GM12878 (cell line): ENCODE measurements at regions not wholly inside any gene's neighbourhood (a gene's known extent, or its start where the extent isn't known, plus 50 kb on each side); places are given as distances from the start of the nearest gene placed in this dataset.

Experiments
- ATF7 ChIP-seq: fragments of 450-650 bp; IDR thresholded peaks from 2 replicates; pipeline ENCODE4 v1.6.1; 2016; ENCODE audit warnings: low read depth, mild to moderate bottlenecking
- CEBPB ChIP-seq, 2 experiments: fragments of 150-350 bp in 1 of 2; IDR thresholded peaks; 2 replicates each; pipeline ENCODE4 v1.6.1; 2012 to 2014; ENCODE audit warnings: low read depth in 2 of 2, low read length in 2 of 2, borderline replicate concordance in 1 of 2, inconsistent platforms in 1 of 2
- EP300 ChIP-seq, 2 experiments: fragments of 150-350 bp in 1 of 2; IDR thresholded peaks; 2 replicates each; pipeline ENCODE4 v1.6.1; 2011 to 2012; ENCODE audit warnings: low read depth in 2 of 2, low read length in 2 of 2, borderline replicate concordance in 1 of 2, improper control_type of control experiment in 1 of 2, inconsistent platforms in 1 of 2; ENCODE audit not compliant: control insufficient read depth in 1 of 2
- PBX3 ChIP-seq: IDR thresholded peaks from 2 replicates; pipeline ENCODE4 v1.6.1; 2011; ENCODE audit warnings: mild to moderate bottlenecking, low read depth, low read length, moderate library complexity; ENCODE audit not compliant: insufficient replicate concordance
- POLR2AphosphoS5 ChIP-seq: IDR thresholded peaks from 2 replicates; pipeline ENCODE4 v1.6.1; 2011; ENCODE audit warnings: mild to moderate bottlenecking, low read length, inconsistent platforms
- RBBP5 ChIP-seq: fragments of 200-600 bp; sonication (generic); conservative IDR thresholded peaks from 2 replicates; pipeline ENCODE4 v1.6.1; 2016
- RELA ChIP-seq: fragments of 450-650 bp; IDR thresholded peaks from 2 replicates; pipeline ENCODE4 v1.8.0; 2014; ENCODE audit warnings: borderline replicate concordance; ENCODE audit not compliant: partially characterized antibody
- SIN3A ChIP-seq: IDR thresholded peaks from 2 replicates; pipeline ENCODE4 v1.6.1; 2012; ENCODE audit warnings: low read depth, low read length, improper control_type of control experiment
- SUZ12 ChIP-seq: fragments of 200-600 bp; sonication (generic); IDR thresholded peaks from one replicate; pipeline ENCODE4 v1.6.1; 2018; ENCODE audit warnings: antibody characterized with exemption, mild to moderate bottlenecking; ENCODE audit not compliant: unreplicated experiment
- ZNF592 ChIP-seq: fragments of 450-650 bp; IDR thresholded peaks from 2 replicates; pipeline ENCODE4 v1.6.1; 2017; ENCODE audit warnings: mild to moderate bottlenecking, moderate library complexity
- ZNF687 ChIP-seq: fragments of 450-650 bp; IDR thresholded peaks from 2 replicates; pipeline ENCODE4 v1.6.1; 2017; ENCODE audit warnings: mild to moderate bottlenecking, moderate library complexity
- TF ChIP-seq, protein P1 (sequence below): IDR thresholded peaks from 2 replicates; pipeline ENCODE4 v1.6.1; 2012; ENCODE audit warnings: improper control_type of control experiment, low read depth, low read length; ENCODE audit not compliant: insufficient replicate concordance

GRCh38 chr3:72137865-72138861 is 353.2 kb upstream of the PROK2 start (continued):
- TF ChIP-seq, protein P1, sequence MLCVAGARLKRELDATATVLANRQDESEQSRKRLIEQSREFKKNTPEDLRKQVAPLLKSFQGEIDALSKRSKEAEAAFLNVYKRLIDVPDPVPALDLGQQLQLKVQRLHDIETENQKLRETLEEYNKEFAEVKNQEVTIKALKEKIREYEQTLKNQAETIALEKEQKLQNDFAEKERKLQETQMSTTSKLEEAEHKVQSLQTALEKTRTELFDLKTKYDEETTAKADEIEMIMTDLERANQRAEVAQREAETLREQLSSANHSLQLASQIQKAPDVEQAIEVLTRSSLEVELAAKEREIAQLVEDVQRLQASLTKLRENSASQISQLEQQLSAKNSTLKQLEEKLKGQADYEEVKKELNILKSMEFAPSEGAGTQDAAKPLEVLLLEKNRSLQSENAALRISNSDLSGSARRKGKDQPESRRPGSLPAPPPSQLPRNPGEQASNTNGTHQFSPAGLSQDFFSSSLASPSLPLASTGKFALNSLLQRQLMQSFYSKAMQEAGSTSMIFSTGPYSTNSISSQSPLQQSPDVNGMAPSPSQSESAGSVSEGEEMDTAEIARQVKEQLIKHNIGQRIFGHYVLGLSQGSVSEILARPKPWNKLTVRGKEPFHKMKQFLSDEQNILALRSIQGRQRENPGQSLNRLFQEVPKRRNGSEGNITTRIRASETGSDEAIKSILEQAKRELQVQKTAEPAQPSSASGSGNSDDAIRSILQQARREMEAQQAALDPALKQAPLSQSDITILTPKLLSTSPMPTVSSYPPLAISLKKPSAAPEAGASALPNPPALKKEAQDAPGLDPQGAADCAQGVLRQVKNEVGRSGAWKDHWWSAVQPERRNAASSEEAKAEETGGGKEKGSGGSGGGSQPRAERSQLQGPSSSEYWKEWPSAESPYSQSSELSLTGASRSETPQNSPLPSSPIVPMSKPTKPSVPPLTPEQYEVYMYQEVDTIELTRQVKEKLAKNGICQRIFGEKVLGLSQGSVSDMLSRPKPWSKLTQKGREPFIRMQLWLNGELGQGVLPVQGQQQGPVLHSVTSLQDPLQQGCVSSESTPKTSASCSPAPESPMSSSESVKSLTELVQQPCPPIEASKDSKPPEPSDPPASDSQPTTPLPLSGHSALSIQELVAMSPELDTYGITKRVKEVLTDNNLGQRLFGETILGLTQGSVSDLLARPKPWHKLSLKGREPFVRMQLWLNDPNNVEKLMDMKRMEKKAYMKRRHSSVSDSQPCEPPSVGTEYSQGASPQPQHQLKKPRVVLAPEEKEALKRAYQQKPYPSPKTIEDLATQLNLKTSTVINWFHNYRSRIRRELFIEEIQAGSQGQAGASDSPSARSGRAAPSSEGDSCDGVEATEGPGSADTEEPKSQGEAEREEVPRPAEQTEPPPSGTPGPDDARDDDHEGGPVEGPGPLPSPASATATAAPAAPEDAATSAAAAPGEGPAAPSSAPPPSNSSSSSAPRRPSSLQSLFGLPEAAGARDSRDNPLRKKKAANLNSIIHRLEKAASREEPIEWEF, result no peak
- no peak for TF ChIP-seq EP300 (IDR thresholded peaks at IDR 0.05; ENCODE audit: borderline replicate concordance in 1 of 2, control insufficient read depth in 1 of 2, low read depth in 2 of 2, low read length in 2 of 2)
- TF ChIP-seq PBX3, result no peak
- no peak for TF ChIP-seq RBBP5
- no peak for TF ChIP-seq SIN3A
- no peak for TF ChIP-seq POLR2AphosphoS5
- no peak for TF ChIP-seq ZNF687
- TF ChIP-seq ATF7, result no peak
- TF ChIP-seq RELA, result no peak
- no peak for TF ChIP-seq CEBPB (IDR thresholded peaks at IDR 0.05; ENCODE audit: borderline replicate concordance in 1 of 2, low read depth in 2 of 2, low read length in 2 of 2)
- TF ChIP-seq ZNF592, result no peak
- no peak for TF ChIP-seq SUZ12
